ENCODE measurements at regions not wholly inside any gene's neighbourhood (a gene's known extent, or its start where the extent isn't known, plus 50 kb on each side); places are given as distances from the start of the nearest gene placed in this dataset.

GRCh38 chr16:64450177-64450576, 671.7 kb downstream of the CDH11 start:
- DNase-seq = no peak

GRCh38 chr16:64449506-64449905, 672.4 kb downstream of the CDH11 start:
- no peak for DNase-seq

- no peak for DNase-seq
These were observed 676.2 kb downstream of the CDH11 start for GRCh38 chr16:64445649-64446048.

- no peak for DNase-seq
These were observed 676.6 kb downstream of the CDH11 start for GRCh38 chr16:64445245-64445644.

- DNase-seq = peak; percentile 93
These were observed 681.4 kb downstream of the CDH11 start for GRCh38 chr16:64440421-64440831.

- peak; percentile 69 for DNase-seq
These were observed 681.9 kb downstream of the CDH11 start for GRCh38 chr16:64440005-64440404.

- DNase-seq = peak; percentile 4
These were observed 684.0 kb downstream of the CDH11 start for GRCh38 chr16:64437706-64438324.

GRCh38 chr16:64434526-64435069, 687.3 kb downstream of the CDH11 start:
- no peak for DNase-seq

- peak; percentile 82 for DNase-seq
These were observed 693.3 kb downstream of the CDH11 start for GRCh38 chr16:64428463-64429113.

- no peak for DNase-seq
These were observed 695.7 kb downstream of the CDH11 start for GRCh38 chr16:64426131-64426666.

GRCh38 chr16:64425381-64425780, 696.5 kb downstream of the CDH11 start:
- no peak for DNase-seq

- DNase-seq = no peak
These were observed 699.6 kb downstream of the CDH11 start for GRCh38 chr16:64422259-64422658.

- DNase-seq = no peak
These were observed 700.3 kb downstream of the CDH11 start for GRCh38 chr16:64421515-64421914.

GRCh38 chr16:64419832-64420231, 702.0 kb downstream of the CDH11 start:
- no peak for DNase-seq

- DNase-seq = peak; percentile 42
These were observed 704.1 kb downstream of the CDH11 start for GRCh38 chr16:64417711-64418227.

GRCh38 chr16:64416216-64417005, 705.5 kb downstream of the CDH11 start:
- DNase-seq = peak; percentile 40

GRCh38 chr16:64412578-64413280, 709.1 kb downstream of the CDH11 start:
- DNase-seq = no peak

- DNase-seq = no peak
These were observed 711.6 kb downstream of the CDH11 start for GRCh38 chr16:64410306-64410705.

- no peak for DNase-seq
These were observed 712.1 kb downstream of the CDH11 start for GRCh38 chr16:64409783-64410210.

- no peak for DNase-seq
These were observed 713.2 kb downstream of the CDH11 start for GRCh38 chr16:64408699-64409098.

GRCh38 chr16:64406770-64407181, 715.1 kb downstream of the CDH11 start:
- peak; percentile 51 for DNase-seq

GRCh38 chr16:64403352-64403751, 718.5 kb downstream of the CDH11 start:
- peak; percentile 59 for DNase-seq

Data from DMS53 (cell line).